Nephron progenitor cell (in vitro differentiated cells): ENCODE measurements at regions not wholly inside any gene's neighbourhood (a gene's known extent, or its start where the extent isn't known, plus 50 kb on each side); places are given as distances from the start of the nearest gene placed in this dataset.

Experiments
- DNase-seq: peaks from one replicate; pipeline ENCODE4 v3.0.0; 2021
- H3K27ac Mint-ChIP-seq: 2 replicates; pipeline ENCODE4 v1.8.0; 2021; ENCODE audit warnings: mild to moderate bottlenecking, moderate library complexity, mixed read lengths
- H3K27me3 Mint-ChIP-seq: 2 replicates; pipeline ENCODE4 v1.8.0; 2021; ENCODE audit warnings: mild to moderate bottlenecking, low read depth, mixed read lengths; ENCODE audit not compliant: poor library complexity
- H3K36me3 Mint-ChIP-seq: 2 replicates; pipeline ENCODE4 v1.8.0; 2021; ENCODE audit warnings: low read depth, mixed read lengths
- H3K4me1 Mint-ChIP-seq: 2 replicates; pipeline ENCODE4 v1.8.0; 2021; ENCODE audit warnings: mixed read lengths
- H3K4me3 Mint-ChIP-seq: 2 replicates; pipeline ENCODE4 v1.8.0; 2021; ENCODE audit warnings: mild to moderate bottlenecking, moderate library complexity, mixed read lengths
- H3K9me3 Mint-ChIP-seq: 2 replicates; pipeline ENCODE4 v1.8.0; 2021; ENCODE audit warnings: mild to moderate bottlenecking, moderate library complexity, mixed read lengths
- CTCF ChIP-seq: fragments of 200-600 bp; sonication (generic); IDR thresholded peaks from 2 replicates; pipeline ENCODE4 v1.5.0; 2021; ENCODE audit warnings: antibody characterized with exemption

GRCh38 chr13:74423434-74423833 lies 289.2 kb upstream of the KLF12 start:
- Mint-ChIP-seq H3K9me3 (peaks cover 5% of the 10 kb centered on the region), H3K27ac (no peak overlapping the region), H3K27me3 (no peaks in the 10 kb centered on the region), H3K4me1 (peaks cover 5% of the 10 kb centered on the region), H3K36me3 (no peaks in the 10 kb centered on the region), H3K4me3 (no peak overlapping the region)
- DNase-seq: no peak
- TF ChIP-seq CTCF: no peak

GRCh38 chr13:74414458-74414857 lies 280.3 kb upstream of the KLF12 start:
- no peaks in the 10 kb centered on the region for H3K36me3 Mint-ChIP-seq
- no peak overlapping the region for H3K27ac Mint-ChIP-seq
- DNase-seq: no peak
- H3K4me3 Mint-ChIP-seq: no peak overlapping the region
- no peaks in the 10 kb centered on the region for H3K4me1 Mint-ChIP-seq
- no peak for TF ChIP-seq CTCF
- H3K9me3 Mint-ChIP-seq: peaks cover 12% of the 10 kb centered on the region
- no peaks in the 10 kb centered on the region for H3K27me3 Mint-ChIP-seq

GRCh38 chr13:74413482-74413881 lies 279.3 kb upstream of the KLF12 start:
- Mint-ChIP-seq H3K27ac (no peak overlapping the region), H3K27me3 (no peaks in the 10 kb centered on the region), H3K4me1 (no peaks in the 10 kb centered on the region), H3K4me3 (no peak overlapping the region), H3K9me3 (peaks cover 12% of the 10 kb centered on the region), H3K36me3 (no peaks in the 10 kb centered on the region)
- no peak for DNase-seq
- TF ChIP-seq CTCF: no peak

- Mint-ChIP-seq H3K4me3 (no peak overlapping the region), H3K27me3 (no peaks in the 10 kb centered on the region), H3K9me3 (peaks cover 7% of the 10 kb centered on the region), H3K4me1 (no peaks in the 10 kb centered on the region), H3K36me3 (no peaks in the 10 kb centered on the region), H3K27ac (no peak overlapping the region)
- no peak for TF ChIP-seq CTCF
- no peak for DNase-seq
These were observed 275.3 kb upstream of the KLF12 start for GRCh38 chr13:74409551-74409950.

- Mint-ChIP-seq H3K4me1 (no peaks in the 10 kb centered on the region), H3K27ac (no peak overlapping the region), H3K4me3 (no peak overlapping the region), H3K9me3 (peaks cover 11% of the 10 kb centered on the region), H3K27me3 (peaks cover 2% of the 10 kb centered on the region), H3K36me3 (no peaks in the 10 kb centered on the region)
- DNase-seq: no peak
- no peak for TF ChIP-seq CTCF
These were observed 272.2 kb upstream of the KLF12 start for GRCh38 chr13:74406420-74406819.

GRCh38 chr13:74398599-74398998 lies 264.4 kb upstream of the KLF12 start:
- peaks cover 2% of the 10 kb centered on the region for H3K27me3 Mint-ChIP-seq
- H3K4me1 Mint-ChIP-seq: no peaks in the 10 kb centered on the region
- no peaks in the 10 kb centered on the region for H3K36me3 Mint-ChIP-seq
- no peak overlapping the region for H3K4me3 Mint-ChIP-seq
- H3K27ac Mint-ChIP-seq: no peak overlapping the region
- peaks cover 14% of the 10 kb centered on the region for H3K9me3 Mint-ChIP-seq
- no peak for DNase-seq
- TF ChIP-seq CTCF: no peak
